LNCaP clone FGC (cell line): ENCODE measurements at regions not wholly inside any gene's neighbourhood (a gene's known extent, or its start where the extent isn't known, plus 50 kb on each side); places are given as distances from the start of the nearest gene placed in this dataset.
"Not testable (repeated sequence)": the region's sequence is repeated elsewhere in the genome, so short reads cannot be mapped to it uniquely, and the experiment has no call there.

Experiments
- DNase-seq: peaks from one replicate; pipeline ENCODE4 v3.0.0-alpha.2; 2011; ENCODE audit warnings: low read depth
- H3K4me3 ChIP-seq: 2 replicates; pipeline ENCODE4 v1.5.1; 2011; ENCODE audit warnings: mild to moderate bottlenecking, low read depth, low read length, control low read depth
- TF ChIP-seq, protein P1 (sequence below): IDR thresholded peaks from 2 replicates; pipeline ENCODE4 v1.5.1; 2012; ENCODE audit warnings: mild to moderate bottlenecking; ENCODE audit not compliant: control insufficient read depth, insufficient read depth; ENCODE audit errors: extremely low read depth

DNA sequence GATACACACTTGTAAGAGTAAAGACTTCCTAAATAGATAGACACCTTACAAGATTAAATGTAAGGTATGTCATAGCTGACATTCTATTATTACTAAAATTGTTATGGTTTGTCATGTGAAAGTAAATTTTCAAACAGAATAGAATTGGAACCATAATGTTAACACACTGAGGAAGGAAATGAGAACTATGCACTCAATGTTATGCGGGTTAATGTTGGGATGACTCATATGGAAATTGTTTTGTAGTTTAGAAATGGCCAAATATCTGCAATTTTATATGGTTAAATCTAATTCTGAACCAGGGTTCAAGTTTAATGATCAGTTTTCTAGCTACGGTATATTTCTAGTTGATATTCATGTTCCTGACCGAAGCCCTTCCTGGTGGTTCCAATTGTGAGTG lies 214.2 kb upstream of the ADO start:
- no peak for DNase-seq
- TF ChIP-seq, protein P1, sequence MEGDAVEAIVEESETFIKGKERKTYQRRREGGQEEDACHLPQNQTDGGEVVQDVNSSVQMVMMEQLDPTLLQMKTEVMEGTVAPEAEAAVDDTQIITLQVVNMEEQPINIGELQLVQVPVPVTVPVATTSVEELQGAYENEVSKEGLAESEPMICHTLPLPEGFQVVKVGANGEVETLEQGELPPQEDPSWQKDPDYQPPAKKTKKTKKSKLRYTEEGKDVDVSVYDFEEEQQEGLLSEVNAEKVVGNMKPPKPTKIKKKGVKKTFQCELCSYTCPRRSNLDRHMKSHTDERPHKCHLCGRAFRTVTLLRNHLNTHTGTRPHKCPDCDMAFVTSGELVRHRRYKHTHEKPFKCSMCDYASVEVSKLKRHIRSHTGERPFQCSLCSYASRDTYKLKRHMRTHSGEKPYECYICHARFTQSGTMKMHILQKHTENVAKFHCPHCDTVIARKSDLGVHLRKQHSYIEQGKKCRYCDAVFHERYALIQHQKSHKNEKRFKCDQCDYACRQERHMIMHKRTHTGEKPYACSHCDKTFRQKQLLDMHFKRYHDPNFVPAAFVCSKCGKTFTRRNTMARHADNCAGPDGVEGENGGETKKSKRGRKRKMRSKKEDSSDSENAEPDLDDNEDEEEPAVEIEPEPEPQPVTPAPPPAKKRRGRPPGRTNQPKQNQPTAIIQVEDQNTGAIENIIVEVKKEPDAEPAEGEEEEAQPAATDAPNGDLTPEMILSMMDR = no peak
- no peak overlapping the region for H3K4me3 ChIP-seq

DNA sequence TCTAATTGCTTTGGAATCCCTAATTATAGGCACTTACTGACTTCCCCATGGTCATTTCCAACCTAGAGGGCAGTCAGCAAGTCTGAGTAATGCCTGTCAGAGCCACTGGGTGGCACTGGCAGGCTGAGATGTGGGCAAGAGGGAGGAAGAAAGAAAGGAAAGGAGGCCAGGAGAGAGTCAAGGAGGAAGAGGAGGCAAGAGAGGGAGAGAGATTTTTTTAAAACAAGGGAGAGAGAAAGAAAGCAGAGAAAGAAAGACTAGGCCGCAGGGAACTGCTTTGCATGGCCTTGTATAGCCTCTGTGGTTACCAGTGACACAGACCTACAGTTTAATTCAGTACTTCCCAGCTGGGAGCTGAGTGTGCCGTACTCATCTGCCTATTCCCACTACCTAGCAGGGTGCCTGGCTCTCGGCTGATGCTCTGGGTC lies 210.4 kb upstream of the ADO start:
- TF ChIP-seq, protein P1 = peak; percentile 99
- no peak overlapping the region for H3K4me3 ChIP-seq
- peak; percentile 6 for DNase-seq

DNA sequence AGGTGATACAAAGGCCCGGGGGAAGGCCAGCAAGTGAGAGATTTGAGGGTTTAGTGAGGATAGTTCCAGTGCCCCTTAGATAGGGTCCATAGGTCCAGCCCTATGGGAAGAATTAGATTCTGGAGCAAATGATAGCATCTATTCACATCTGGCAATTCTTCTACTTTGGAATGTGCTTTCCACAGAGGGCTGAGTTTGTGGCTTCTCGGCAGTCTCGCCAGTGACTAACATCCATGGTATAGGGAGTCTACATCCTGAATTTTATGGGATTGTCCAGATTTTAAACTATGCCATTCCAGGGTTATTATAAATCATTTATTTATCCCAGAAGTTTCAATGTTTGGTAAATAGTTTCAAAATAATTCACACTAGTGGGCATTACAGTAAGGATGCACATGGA lies 207.3 kb upstream of the ADO start:
- DNase-seq = no peak
- TF ChIP-seq, protein P1 = no peak
- H3K4me3 ChIP-seq = no peak overlapping the region

DNA sequence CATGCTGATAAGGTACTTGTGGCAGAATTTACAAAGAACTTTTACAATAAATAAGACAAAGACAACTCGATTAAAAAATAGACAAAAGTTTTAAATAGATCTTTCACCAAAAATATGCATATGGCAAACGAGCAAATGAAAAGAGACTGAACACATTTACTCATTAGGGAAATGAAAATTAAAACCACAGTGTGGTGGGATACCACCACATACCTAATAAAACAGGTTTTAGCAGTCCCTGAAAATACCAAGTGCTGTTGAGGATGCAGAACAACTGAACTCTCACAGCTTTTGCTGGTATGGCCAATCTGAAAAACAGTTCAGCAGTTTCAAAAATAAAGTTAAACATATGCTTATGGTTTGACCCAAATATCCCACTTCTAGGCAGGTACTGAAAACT lies 205.4 kb upstream of the ADO start:
- H3K4me3 ChIP-seq = no peak overlapping the region
- no peak for DNase-seq
- TF ChIP-seq, protein P1 = no peak

DNA sequence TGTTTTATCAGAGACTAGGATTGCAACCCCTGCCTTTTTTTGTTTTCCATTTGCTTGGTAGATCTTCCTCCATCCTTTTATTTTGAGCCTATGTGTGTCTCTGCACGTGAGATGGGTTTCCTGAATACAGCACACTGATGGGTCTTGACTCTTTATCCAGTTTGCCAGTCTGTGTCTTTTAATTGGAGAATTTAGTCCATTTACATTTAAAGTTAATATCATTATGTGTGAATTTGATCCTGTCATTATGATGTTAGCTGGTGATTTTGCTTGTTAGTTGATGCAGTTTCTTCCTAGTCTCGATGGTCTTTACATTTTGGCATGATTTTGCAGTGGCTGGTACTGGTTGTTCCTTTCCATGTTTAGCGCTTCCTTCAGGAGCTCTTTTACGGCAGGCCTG lies 198.0 kb upstream of the ADO start:
- DNase-seq, H3K4me3 ChIP-seq: not testable (repeated sequence)

DNA sequence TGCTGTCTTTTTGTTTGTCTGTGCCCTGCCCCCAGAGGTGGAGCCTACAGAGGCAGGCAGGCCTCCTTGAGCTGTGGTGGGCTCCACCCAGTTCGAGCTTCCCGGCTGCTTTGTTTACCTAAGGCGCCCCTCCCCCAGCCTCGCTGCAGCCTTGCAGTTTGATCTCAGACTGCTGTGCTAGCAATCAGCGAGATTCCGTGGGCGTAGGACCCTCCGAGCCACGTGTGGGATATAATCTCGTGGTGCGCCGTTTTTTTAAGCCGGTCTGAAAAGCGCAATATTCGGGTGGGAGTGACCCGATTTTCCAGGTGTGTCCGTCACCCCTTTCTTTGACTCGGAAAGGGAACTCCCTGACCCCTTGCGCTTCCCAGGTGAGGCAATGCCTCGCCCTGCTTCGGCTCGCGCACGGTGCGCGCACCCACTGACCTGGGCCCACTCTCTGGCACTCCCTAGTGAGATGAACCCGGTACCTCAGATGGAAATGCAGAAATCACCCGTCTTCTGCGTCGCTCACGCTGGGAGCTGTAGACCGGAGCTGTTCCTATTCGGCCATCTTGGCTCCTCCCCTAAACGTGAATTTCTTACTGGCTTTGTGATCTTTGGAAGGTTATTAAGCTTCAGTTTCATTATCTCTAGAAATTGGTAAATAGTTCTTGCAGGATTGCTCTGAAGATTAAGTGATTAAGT lies 196.2 kb upstream of the ADO start:
- not testable (repeated sequence) for DNase-seq
- H3K4me3 ChIP-seq = peak overlapping the region; percentile 19

DNA sequence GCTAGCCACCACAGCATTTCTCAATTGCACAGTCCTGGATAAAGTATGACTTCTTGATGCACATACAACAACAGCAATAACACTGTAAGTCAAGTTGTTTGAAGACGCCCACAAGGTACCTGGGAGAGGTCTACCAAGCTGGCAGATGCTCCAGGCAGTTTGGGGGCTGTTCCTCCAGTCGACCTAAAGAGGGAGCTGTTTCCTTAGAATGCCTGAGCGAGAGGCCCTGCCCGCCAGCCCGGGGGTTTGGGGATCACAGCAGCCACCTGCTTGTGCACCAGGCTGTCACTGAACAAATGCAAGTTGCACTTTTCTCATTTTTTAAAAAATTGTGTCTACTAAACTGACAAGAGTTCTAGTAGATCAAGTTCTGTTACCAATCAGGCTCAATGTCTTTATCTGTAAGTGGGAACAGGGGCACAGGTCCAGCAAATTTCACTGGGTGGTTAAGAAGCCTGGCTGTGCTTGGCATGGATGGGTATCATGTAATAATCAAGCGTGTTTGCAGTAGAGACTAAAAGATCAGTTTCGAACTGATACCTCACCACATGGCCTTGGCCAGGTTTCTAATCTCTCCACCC lies 193.8 kb upstream of the ADO start:
- H3K4me3 ChIP-seq = no peak overlapping the region
- DNase-seq = no peak
- TF ChIP-seq, protein P1 = peak; percentile 83

DNA sequence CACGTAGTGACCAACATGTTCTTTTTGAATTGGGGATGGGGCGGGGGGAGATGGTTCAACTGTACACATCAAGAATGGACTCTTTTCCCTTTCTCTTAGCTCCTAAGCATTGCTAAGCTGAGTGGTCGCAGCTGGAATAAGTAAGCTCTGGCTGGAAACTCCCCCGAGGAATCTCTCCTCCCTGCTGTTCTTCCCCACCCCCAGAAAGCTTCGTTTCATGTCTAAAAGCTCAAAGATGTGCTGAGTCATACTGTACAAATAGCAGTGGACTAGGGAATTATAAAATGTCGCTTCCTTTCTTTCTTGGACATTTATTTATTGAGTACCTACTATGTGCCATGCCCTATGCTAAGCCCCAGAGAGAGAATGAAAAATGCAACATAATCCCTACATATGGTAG lies 191.1 kb upstream of the ADO start:
- TF ChIP-seq, protein P1 = no peak
- H3K4me3 ChIP-seq = no peak overlapping the region
- DNase-seq = no peak
